Activated CD8-positive, alpha-beta memory T cell treated with anti-CD3 and anti-CD28 coated beads for 48 hours (primary cell): ENCODE measurements at regions not wholly inside any gene's neighbourhood (a gene's known extent, or its start where the extent isn't known, plus 50 kb on each side); places are given as distances from the start of the nearest gene placed in this dataset.
"Not testable (repeated sequence)": the region's sequence is repeated elsewhere in the genome, so short reads cannot be mapped to it uniquely, and the experiment has no call there.

ENCODE experiments used
- DNase-seq, 3 experiments: peaks; one replicate each; pipeline ENCODE4 v3.0.0-alpha.2; 2020; ENCODE audit warnings: low read depth in 2 of 3, low spot score in 2 of 3

- no peak for DNase-seq
These were observed 439.2 kb downstream of the NTRK2 start for GRCh38 chr9:85108746-85109145.

- DNase-seq = no peak
These were observed 438.7 kb downstream of the NTRK2 start for GRCh38 chr9:85108229-85108628.

- DNase-seq = no peak
These were observed 419.9 kb downstream of the NTRK2 start for GRCh38 chr9:85089188-85089969.

GRCh38 chr9:85081963-85082362 lies 412.4 kb downstream of the NTRK2 start:
- DNase-seq = no peak

- DNase-seq = no peak
These were observed 409.8 kb downstream of the NTRK2 start for GRCh38 chr9:85079349-85079748.

GRCh38 chr9:85077944-85078343 lies 408.4 kb downstream of the NTRK2 start:
- no peak for DNase-seq

- not testable (repeated sequence) for DNase-seq
These were observed 407.6 kb downstream of the NTRK2 start for GRCh38 chr9:85077146-85077545.
